AG04449 (cell line): ENCODE measurements at regions not wholly inside any gene's neighbourhood (a gene's known extent, or its start where the extent isn't known, plus 50 kb on each side); places are given as distances from the start of the nearest gene placed in this dataset.

Experiments used
- CTCF ChIA-PET: fragments of 350-600 bp; formaldehyde crosslinking; extraction: SDS; loops from one replicate; lab custom pipeline; 2021; ENCODE audit warnings: antibody characterized with exemption; lab: Yijun Ruan, JAX
- POLR2A ChIA-PET: fragments of 400-600, 350-600 bp; formaldehyde crosslinking; extraction: SDS; loops from one replicate; lab custom pipeline; 2020; ENCODE audit warnings: antibody characterized with exemption, inconsistent platforms; lab: Yijun Ruan, JAX
- DNase-seq: peaks from one replicate; pipeline ENCODE4 v3.0.0-alpha.2; 2010; ENCODE audit warnings: low read depth, low spot score
- H3K4me3 ChIP-seq: 2 replicates; pipeline ENCODE4 v1.5.1; 2011; ENCODE audit warnings: low read depth, mild to moderate bottlenecking, control low read depth, low read length
- TF ChIP-seq, protein P1 (sequence below): IDR thresholded peaks from one replicate; pipeline ENCODE4 v1.5.1; 2011; ENCODE audit warnings: mild to moderate bottlenecking, moderate library complexity, low read length, control low read depth, inconsistent platforms; ENCODE audit not compliant: insufficient read depth; ENCODE audit errors: missing control alignments

DNA sequence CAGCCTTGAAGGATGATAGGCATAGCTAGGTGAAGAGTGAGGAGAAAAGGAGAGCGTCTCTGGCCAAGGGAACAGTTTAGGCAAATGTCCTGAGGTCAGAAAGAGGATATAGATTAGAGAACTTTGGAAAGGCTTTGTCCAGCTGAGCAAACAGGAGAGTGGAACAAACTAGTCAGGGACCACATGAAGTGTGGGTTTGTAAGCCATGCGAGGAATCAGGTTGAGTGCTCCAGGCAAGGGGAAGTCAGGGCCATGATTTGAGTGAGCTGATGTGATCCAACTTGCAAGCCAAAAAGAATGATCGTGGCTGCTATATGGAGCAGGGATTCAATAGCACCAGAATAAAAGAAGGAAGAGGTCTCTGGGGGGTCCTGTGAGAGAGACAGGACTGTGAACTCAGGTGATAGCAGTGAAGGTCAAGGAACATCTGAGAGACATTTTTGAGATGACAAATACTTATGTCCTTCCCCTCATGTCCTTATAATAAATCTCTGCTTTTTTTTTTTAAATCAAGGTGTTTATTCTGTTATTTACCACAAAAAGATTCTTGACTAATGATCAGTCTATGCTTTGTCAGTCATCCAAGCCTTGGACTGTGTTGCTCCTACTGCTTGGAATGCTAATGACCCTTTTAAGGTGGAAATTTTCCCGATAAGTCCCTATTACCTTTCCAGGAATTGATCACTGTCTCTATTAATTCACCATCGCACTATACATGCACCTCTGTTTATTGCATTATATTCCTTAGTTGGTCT is 472.6 kb downstream of the TXNL1 start:
- DNase-seq = no peak
- POLR2A ChIA-PET = no interaction called here
- TF ChIP-seq, protein P1, sequence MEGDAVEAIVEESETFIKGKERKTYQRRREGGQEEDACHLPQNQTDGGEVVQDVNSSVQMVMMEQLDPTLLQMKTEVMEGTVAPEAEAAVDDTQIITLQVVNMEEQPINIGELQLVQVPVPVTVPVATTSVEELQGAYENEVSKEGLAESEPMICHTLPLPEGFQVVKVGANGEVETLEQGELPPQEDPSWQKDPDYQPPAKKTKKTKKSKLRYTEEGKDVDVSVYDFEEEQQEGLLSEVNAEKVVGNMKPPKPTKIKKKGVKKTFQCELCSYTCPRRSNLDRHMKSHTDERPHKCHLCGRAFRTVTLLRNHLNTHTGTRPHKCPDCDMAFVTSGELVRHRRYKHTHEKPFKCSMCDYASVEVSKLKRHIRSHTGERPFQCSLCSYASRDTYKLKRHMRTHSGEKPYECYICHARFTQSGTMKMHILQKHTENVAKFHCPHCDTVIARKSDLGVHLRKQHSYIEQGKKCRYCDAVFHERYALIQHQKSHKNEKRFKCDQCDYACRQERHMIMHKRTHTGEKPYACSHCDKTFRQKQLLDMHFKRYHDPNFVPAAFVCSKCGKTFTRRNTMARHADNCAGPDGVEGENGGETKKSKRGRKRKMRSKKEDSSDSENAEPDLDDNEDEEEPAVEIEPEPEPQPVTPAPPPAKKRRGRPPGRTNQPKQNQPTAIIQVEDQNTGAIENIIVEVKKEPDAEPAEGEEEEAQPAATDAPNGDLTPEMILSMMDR = no peak
- CTCF ChIA-PET = no interaction called here
- H3K4me3 ChIP-seq = no peak overlapping the region

DNA sequence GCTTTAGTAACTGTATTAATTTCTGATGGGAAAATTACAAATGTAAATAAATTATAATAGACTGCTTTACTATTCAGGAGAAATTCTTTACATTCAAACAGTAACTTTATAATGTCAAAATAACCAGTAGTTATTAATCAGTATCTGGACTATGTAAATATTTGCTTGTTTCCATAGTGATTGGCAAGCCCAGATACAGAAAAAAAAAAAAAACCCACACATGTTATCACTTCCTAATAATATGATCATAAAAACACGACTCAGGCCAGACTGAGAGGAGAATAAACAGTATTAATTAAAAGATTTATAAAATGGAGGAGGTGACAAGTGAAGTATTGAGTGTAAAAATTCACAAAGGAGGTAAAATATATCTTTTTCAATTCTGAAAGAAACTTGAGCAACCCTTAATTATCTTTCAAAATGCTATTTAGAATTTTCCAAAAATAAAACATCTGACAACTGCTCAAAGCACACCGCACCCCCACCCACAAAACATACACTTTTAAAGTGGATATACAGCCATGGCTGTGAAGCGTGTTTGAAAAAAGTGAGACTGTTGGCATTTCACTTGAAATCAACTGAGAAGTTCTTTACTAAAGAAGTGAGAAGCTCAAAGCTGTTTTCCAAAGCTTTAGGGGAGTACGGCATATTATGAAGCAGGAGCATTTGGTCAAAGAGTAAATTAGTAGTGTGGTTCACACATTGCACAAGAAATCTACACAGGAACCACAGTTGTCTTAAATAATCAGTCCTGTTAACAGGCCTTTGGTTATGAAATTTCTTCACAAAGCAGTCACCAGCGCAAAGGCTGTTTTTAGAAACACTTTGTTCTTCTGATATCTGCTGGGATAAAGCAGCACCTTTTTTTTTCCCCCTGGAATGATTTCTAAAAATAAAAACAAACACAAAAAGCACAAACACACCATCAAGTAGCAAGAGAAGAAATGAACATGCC is 475.8 kb downstream of the TXNL1 start:
- H3K4me3 ChIP-seq = no peak overlapping the region
- DNase-seq = no peak
- POLR2A ChIA-PET = no interaction called here
- CTCF ChIA-PET = no interaction called here
- TF ChIP-seq, protein P1 = no peak

DNA sequence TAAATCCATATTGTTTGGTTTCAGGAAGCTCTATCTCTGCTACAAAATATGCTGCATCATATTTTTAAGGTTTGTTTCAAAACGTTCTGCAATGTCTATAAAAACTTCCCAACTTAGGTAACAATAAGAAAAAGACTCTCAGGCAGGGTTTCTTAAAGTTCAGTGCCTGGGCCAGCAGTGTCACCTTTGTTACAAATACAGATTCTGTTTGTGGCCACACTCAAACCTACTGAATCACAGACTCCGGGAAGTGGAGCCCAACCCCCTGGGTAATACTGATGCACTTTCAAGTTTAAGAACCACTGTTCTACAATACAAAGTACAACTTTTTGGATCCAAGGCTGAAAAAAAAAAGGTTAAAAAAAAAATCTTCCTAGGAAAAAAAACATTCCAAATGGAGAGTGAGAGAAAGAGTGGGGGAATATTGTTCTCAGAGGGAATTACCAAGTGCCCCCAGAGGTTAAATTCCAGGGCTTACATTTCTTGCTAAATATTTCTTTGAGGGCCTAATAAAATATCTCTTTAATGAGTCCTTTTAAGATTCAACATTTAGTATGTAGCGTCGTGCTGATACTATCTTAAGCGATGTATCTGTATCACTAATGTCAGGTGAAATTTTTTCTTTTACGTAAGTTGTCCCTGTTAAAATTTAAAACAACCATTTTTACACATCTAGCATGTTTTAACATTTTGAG is 476.7 kb downstream of the TXNL1 start:
- DNase-seq = no peak
- CTCF ChIA-PET = no interaction called here
- no peak overlapping the region for H3K4me3 ChIP-seq
- POLR2A ChIA-PET = no interaction called here
- TF ChIP-seq, protein P1 = no peak

DNA sequence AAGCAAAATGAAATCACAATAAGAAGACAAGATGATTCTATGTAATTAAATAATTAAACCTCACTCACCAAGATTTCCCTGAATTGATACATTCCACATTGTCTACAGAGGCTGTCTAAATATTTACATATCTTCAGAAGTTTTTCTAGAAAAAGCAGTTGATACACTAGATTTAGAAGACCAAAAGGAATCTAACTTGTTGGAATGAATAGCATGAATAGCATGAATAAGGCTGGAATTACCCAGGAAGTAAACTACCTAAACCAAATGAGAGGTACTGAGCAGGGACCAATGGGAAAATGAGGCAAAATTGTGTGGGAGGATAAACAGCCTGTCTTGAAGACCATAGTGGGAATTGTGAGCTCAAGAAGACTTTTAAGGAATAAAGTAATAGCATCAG is 479.7 kb downstream of the TXNL1 start:
- no peak for DNase-seq

DNA sequence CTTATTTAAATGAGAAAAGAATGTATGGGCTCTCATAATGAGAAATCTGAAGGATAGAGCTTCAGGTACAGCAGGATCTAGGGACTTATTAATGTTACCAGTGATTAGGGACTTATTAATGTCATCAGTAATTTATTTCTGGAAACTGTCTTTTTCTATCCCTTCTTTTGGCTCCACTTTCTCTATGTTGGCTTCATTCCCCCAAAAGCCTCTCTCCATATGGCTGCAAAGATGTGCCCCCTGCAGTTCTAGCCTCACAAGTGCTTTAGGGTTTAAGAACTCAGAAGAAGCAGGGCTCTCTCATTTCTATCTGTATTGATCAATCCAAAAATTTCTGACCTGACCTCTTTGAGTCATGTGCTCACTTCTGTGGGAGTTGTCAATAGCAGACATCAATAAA is 480.9 kb downstream of the TXNL1 start:
- ChIA-PET CTCF (interaction anchor here (0.6 kb wide), 1 partner anchor 16 kb away, joined by 3 read pairs; no protein-coding TSS in a partner anchor), POLR2A (no interaction called here)
- no peak for DNase-seq
- H3K4me3 ChIP-seq = no peak overlapping the region
- TF ChIP-seq, protein P1 = no peak

More for the DNA sequence above, 479.7 kb downstream of the TXNL1 start:
- H3K4me3 ChIP-seq = no peak overlapping the region
- CTCF ChIA-PET = no interaction called here
- TF ChIP-seq, protein P1 = no peak
- POLR2A ChIA-PET = no interaction called here
